ENCODE measurements at regions not wholly inside any gene's neighbourhood (a gene's known extent, or its start where the extent isn't known, plus 50 kb on each side); places are given as distances from the start of the nearest gene placed in this dataset.

- no peak overlapping the region for H3K4ac ChIP-seq (replicated peaks; ENCODE audit: insufficient read length, low read depth, low read length)
- POLR2A ChIA-PET (ENCODE audit: partially characterized antibody): interaction anchor here (0.7 to 1.8 kb wide), 3 partner anchors 10 to 229 kb away, joined by 3 to 5 read pairs (median 3); no protein-coding TSS in a partner anchor
- H3K18ac ChIP-seq (ENCODE audit: extremely low read depth, low read length): no peak overlapping the region; the same call in 1 of the 2 replicates
- no peak overlapping the region for H4K91ac ChIP-seq (replicated peaks; ENCODE audit: insufficient read length, low read length)
- H2BK5ac ChIP-seq (ENCODE audit: low read depth, low read length): no peak overlapping the region
- H3K36me3 ChIP-seq (ENCODE audit: control insufficient read depth in 2 of 4, insufficient read depth in 4 of 4, low read length in 3 of 4): no peaks in the 10 kb centered on the region
- H2BK20ac ChIP-seq (ENCODE audit: low read length): no peak overlapping the region
- no peak overlapping the region for H2AFZ ChIP-seq (ENCODE audit: low read length)
- CTCF ChIA-PET (ENCODE audit: partially characterized antibody): interaction anchor here (1.3 to 1.4 kb wide), 2 partner anchors 14 to 191 kb away, joined by 3 to 4 read pairs; no protein-coding TSS in a partner anchor
- no peak overlapping the region for H4K8ac ChIP-seq (ENCODE audit: extremely low read depth, insufficient read depth, low read length)
- H3K14ac ChIP-seq (ENCODE audit: insufficient read length): no peak overlapping the region
- DNase-seq (ENCODE audit: low read depth in 1 of 2, low spot score in 2 of 2) (no peak), FAIRE-seq (no peak)
- no peak overlapping the region for H4K5ac ChIP-seq (ENCODE audit: insufficient read length, low read depth, low read length)
- no peaks in the 10 kb centered on the region for H3K79me1 ChIP-seq (ENCODE audit: low read depth, low read length)
- no peak overlapping the region; the same call in 1 of the 2 replicates for H2BK15ac ChIP-seq (ENCODE audit: low read length)
- H3K27ac ChIP-seq (ENCODE audit: low read depth, low read length): no peak overlapping the region
- no peak overlapping the region for H3K56ac ChIP-seq (replicated peaks; ENCODE audit: insufficient read length, low read depth, low read length)
- H3K4me3 ChIP-seq (ENCODE audit: extremely low read depth in 1 of 4, insufficient read depth in 2 of 4, low read depth in 3 of 4, low read length in 4 of 4): no peak overlapping the region
- no peaks in the 10 kb centered on the region for H3K79me2 ChIP-seq (ENCODE audit: control insufficient read depth in 1 of 2, insufficient read depth in 2 of 2, low read length in 2 of 2)
- no peaks in the 10 kb centered on the region; a peak in 1 of 7 replicates for H3K27me3 ChIP-seq (replicated peaks in 1 of 4; ENCODE audit: control insufficient read depth in 3 of 4, extremely low read depth in 1 of 4, insufficient read depth in 3 of 4, low read length in 3 of 4)
- H3K23me2 ChIP-seq (ENCODE audit: low read depth, low read length): no peaks in the 10 kb centered on the region
- WGBS, 2 experiments (ENCODE audit: extremely low coverage in 1 of 2, insufficient coverage in 1 of 2, insufficient read length in 1 of 2, insufficient replicate concordance in 2 of 2, low coverage in 1 of 2, low lambda C conversion rate in 2 of 2, missing lambda C conversion rate in 1 of 2): 92% methylated on average over 10 of the region's 10 CpGs; no CpG with 5 or more reads in 1 of the 2 experiments
- no peak overlapping the region for H3K23ac ChIP-seq (ENCODE audit: insufficient read length)
- no peak overlapping the region for H2BK120ac ChIP-seq (replicated peaks; ENCODE audit: low read depth, low read length)
- H3K9me3 ChIP-seq (ENCODE audit: insufficient read depth in 2 of 2, low read depth in 1 of 2, low read length in 1 of 2): no peaks in the 10 kb centered on the region
- no peak overlapping the region for H3K9ac ChIP-seq (replicated peaks in 1 of 4; ENCODE audit: extremely low read depth in 1 of 4, low read depth in 3 of 4, low read length in 3 of 4)
- no peak overlapping the region for H3K4me2 ChIP-seq (ENCODE audit: insufficient read depth in 1 of 2, low read depth in 2 of 2, low read length in 2 of 2)
- no peak overlapping the region for H2BK12ac ChIP-seq (ENCODE audit: low read depth, low read length)
- TF ChIP-seq SAP30 (IDR thresholded peaks at IDR 0.05; ENCODE audit: insufficient read depth, insufficient replicate concordance, low read length): no peak
- TF ChIP-seq JUND (IDR thresholded peaks at IDR 0.05; ENCODE audit: low read length): no peak
- no peak for TF ChIP-seq KDM1A (IDR thresholded peaks at IDR 0.05; ENCODE audit: borderline replicate concordance, low read length)
- TF ChIP-seq CREB1 (IDR thresholded peaks at IDR 0.05): no peak
- no peak for TF ChIP-seq TAF7 (optimal IDR thresholded peaks at IDR 0.05; ENCODE audit: borderline replicate concordance, low read depth, low read length)
- TF ChIP-seq CTBP2 (IDR thresholded peaks at IDR 0.05; ENCODE audit: borderline replicate concordance, insufficient read depth, insufficient read length, low read length): no peak
- TF ChIP-seq SP2 (IDR thresholded peaks at IDR 0.05; ENCODE audit: low read length): no peak
- no peak for TF ChIP-seq BACH1 (IDR thresholded peaks at IDR 0.05; ENCODE audit: low read length)
- no peak for TF ChIP-seq NANOG (IDR thresholded peaks at IDR 0.05; ENCODE audit: insufficient read depth, low read depth, low read length, poor library complexity, severe bottlenecking)
- no peak for TF ChIP-seq JUN (IDR thresholded peaks at IDR 0.05; ENCODE audit: low read depth, low read length)
- TF ChIP-seq ASH2L (IDR thresholded peaks at IDR 0.05; ENCODE audit: low read length): no peak
- no peak overlapping the region for H2AK5ac ChIP-seq (ENCODE audit: low read depth, low read length)
- H4K20me1 ChIP-seq (replicated peaks in 1 of 2; ENCODE audit: control insufficient read depth in 1 of 2, insufficient read depth in 2 of 2, low read length in 2 of 2): no peaks in the 10 kb centered on the region
- peaks cover 0 to 2% (median 0%) of the 10 kb centered on the region in 4 experiments; a peak in 1 of 7 replicates for H3K4me1 ChIP-seq (replicated peaks in 1 of 4; ENCODE audit: control insufficient read depth in 3 of 4, insufficient read depth in 4 of 4, low read length in 3 of 4)
These were observed 118.3 kb upstream of the BOD1 start for GRCh38 chr5:173734716-173735115.
